HFF-Myc (cell line): ENCODE measurements at regions not wholly inside any gene's neighbourhood (a gene's known extent, or its start where the extent isn't known, plus 50 kb on each side); places are given as distances from the start of the nearest gene placed in this dataset.

Experiments used
- DNase-seq: peaks from one replicate; pipeline ENCODE4 v3.0.0-alpha.2; 2011; ENCODE audit warnings: low read depth; ENCODE audit errors: extremely low read depth
- H3K4me3 ChIP-seq: replicated peaks from 2 replicates; pipeline ENCODE4 v1.5.1; 2011; ENCODE audit warnings: low read depth, mild to moderate bottlenecking, control low read depth, low read length
- CTCF ChIP-seq: IDR thresholded peaks from 2 replicates; pipeline ENCODE4 v1.5.1; 2012; ENCODE audit warnings: mild to moderate bottlenecking, low read depth, low read length, control low read depth; ENCODE audit errors: missing control alignments

GRCh38 chr18:75582406-75582821 is 154.9 kb upstream of the SMIM21 start:
- no peak for TF ChIP-seq CTCF
- no peak for DNase-seq
- no peak overlapping the region for H3K4me3 ChIP-seq

GRCh38 chr18:75581336-75582131 is 154.0 kb upstream of the SMIM21 start:
- no peak overlapping the region for H3K4me3 ChIP-seq
- no peak for DNase-seq
- no peak for TF ChIP-seq CTCF

GRCh38 chr18:75574187-75574586 is 146.7 kb upstream of the SMIM21 start:
- H3K4me3 ChIP-seq, result no peak overlapping the region
- no peak for DNase-seq
- TF ChIP-seq CTCF, result no peak

- no peak for DNase-seq
- no peak for TF ChIP-seq CTCF
- no peak overlapping the region for H3K4me3 ChIP-seq
Measured at GRCh38 chr18:75563150-75563549, 135.6 kb upstream of the SMIM21 start.

- no peak for TF ChIP-seq CTCF
- H3K4me3 ChIP-seq, result no peak overlapping the region
- DNase-seq, result no peak
Measured at GRCh38 chr18:75562216-75562615, 134.7 kb upstream of the SMIM21 start.

GRCh38 chr18:75558790-75559189 is 131.3 kb upstream of the SMIM21 start:
- H3K4me3 ChIP-seq, result no peak overlapping the region
- no peak for TF ChIP-seq CTCF
- no peak for DNase-seq

- H3K4me3 ChIP-seq, result no peak overlapping the region
- TF ChIP-seq CTCF, result no peak
- DNase-seq, result no peak
Measured at GRCh38 chr18:75556841-75557240, 129.3 kb upstream of the SMIM21 start.
